ENCODE measurements at regions not wholly inside any gene's neighbourhood (a gene's known extent, or its start where the extent isn't known, plus 50 kb on each side); places are given as distances from the start of the nearest gene placed in this dataset.

GRCh38 chr21:38032082-38032801 lies 116.0 kb upstream of the KCNJ6 start:
- FAIRE-seq (no peak), ATAC-seq (no peak), DNase-seq (ENCODE audit: low read depth, low spot score) (no peak)
- ChIA-PET SMC1A (ENCODE audit: uncharacterized antibody, unreplicated experiment) (no interaction called here), POLR2A (no interaction called here), CTCF (no interaction called here), RAD21 (ENCODE audit: unreplicated experiment) (no interaction called here)
- no peak overlapping the region for H3K27ac ChIP-seq (ENCODE audit: control insufficient read depth, insufficient read depth)
- H3K9ac ChIP-seq (ENCODE audit: control insufficient read depth, insufficient read depth, low read length), result no peak overlapping the region
- no peak overlapping the region for H3K4me2 ChIP-seq (ENCODE audit: control insufficient read depth, insufficient read depth)
- BruUV-seq (replicated peaks), result no TSS peak
- H3K36me3 ChIP-seq (ENCODE audit: control insufficient read depth in 2 of 2, insufficient read depth in 2 of 2, low read length in 1 of 2), result no peaks in the 10 kb centered on the region
- H3K4me3 ChIP-seq, result no peak overlapping the region
- H3K4me1 ChIP-seq (ENCODE audit: control insufficient read depth, insufficient read depth, low read length), result no peaks in the 10 kb centered on the region
- in situ Hi-C loops (cut with MboI) (no loop called here), intact Hi-C loops (cut with micrococcal nuclease; ENCODE audit: unreplicated experiment) (no loop called here)
- no peaks in the 10 kb centered on the region for H4K20me1 ChIP-seq (ENCODE audit: control insufficient read depth, insufficient read depth)
- H2AFZ ChIP-seq (ENCODE audit: control insufficient read depth, low read depth, low read length), result no peak overlapping the region
- TF ChIP-seq SMAD1 (IDR thresholded peaks at IDR 0.05; ENCODE audit: low read depth, partially characterized antibody), result no peak
- 18% methylated on average over 4 of the region's 4 CpGs for WGBS (ENCODE audit: insufficient coverage, insufficient replicate concordance, low lambda C conversion rate, missing lambda C conversion rate)
- H3K9me3 ChIP-seq (replicated peaks; ENCODE audit: control insufficient read depth, insufficient read depth, low read length), result no peaks in the 10 kb centered on the region
- no peaks in the 10 kb centered on the region for H3K79me2 ChIP-seq (ENCODE audit: control insufficient read depth, insufficient read depth, low read length)
- H3K27me3 ChIP-seq (replicated peaks in 1 of 2; ENCODE audit: control insufficient read depth in 2 of 2, insufficient read depth in 2 of 2, low read length in 1 of 2), result no peaks in the 10 kb centered on the region

- ChIA-PET SMC1A (ENCODE audit: uncharacterized antibody, unreplicated experiment) (no interaction called here), CTCF (no interaction called here)
- 46% methylated on average over 7 of the region's 7 CpGs for WGBS (ENCODE audit: insufficient coverage, insufficient replicate concordance, low lambda C conversion rate, missing lambda C conversion rate)
Observed at GRCh38 chr21:38036016-38036415, 119.8 kb upstream of the KCNJ6 start.

More at GRCh38 chr21:38036016-38036415, 119.8 kb upstream of the KCNJ6 start:
- Histone ChIP-seq H4K20me1 (ENCODE audit: control insufficient read depth, insufficient read depth) (no peaks in the 10 kb centered on the region), H3K9ac (ENCODE audit: control insufficient read depth, insufficient read depth, low read length) (no peak overlapping the region), H3K4me1 (ENCODE audit: control insufficient read depth, insufficient read depth, low read length) (no peaks in the 10 kb centered on the region), H3K27ac (ENCODE audit: control insufficient read depth, insufficient read depth) (no peak overlapping the region), H2AFZ (ENCODE audit: control insufficient read depth, low read depth, low read length) (no peak overlapping the region), H3K79me2 (ENCODE audit: control insufficient read depth, insufficient read depth, low read length) (no peaks in the 10 kb centered on the region), H3K9me3 (replicated peaks; ENCODE audit: control insufficient read depth, insufficient read depth, low read length) (no peaks in the 10 kb centered on the region), H3K4me3 (no peak overlapping the region), H3K27me3 (replicated peaks in 1 of 2; ENCODE audit: control insufficient read depth in 2 of 2, insufficient read depth in 2 of 2, low read length in 1 of 2) (no peaks in the 10 kb centered on the region), H3K4me2 (ENCODE audit: control insufficient read depth, insufficient read depth) (no peak overlapping the region), H3K36me3 (ENCODE audit: control insufficient read depth in 2 of 2, insufficient read depth in 2 of 2, low read length in 1 of 2) (no peaks in the 10 kb centered on the region)
- in situ Hi-C loops (cut with MboI), result no loop called here
- TF ChIP-seq SREBF1 (IDR thresholded peaks at IDR 0.05; ENCODE audit: low read length), result no peak
- TF ChIP-seq FOXM1 (IDR thresholded peaks at IDR 0.05; ENCODE audit: low read depth, low read length), result no peak
- TF ChIP-seq ZNF217 (IDR thresholded peaks at IDR 0.05), result no peak
- TF ChIP-seq HSF1 (IDR thresholded peaks at IDR 0.05; ENCODE audit: low read depth, low read length), result no peak
- no peak for TF ChIP-seq PML (IDR thresholded peaks at IDR 0.05; ENCODE audit: low read length)
- TF ChIP-seq NFYA (IDR thresholded peaks at IDR 0.05; ENCODE audit: borderline replicate concordance, low read depth, low read length), result no peak
- TF ChIP-seq KLF5 (IDR thresholded peaks at IDR 0.05; ENCODE audit: partially characterized antibody), result no peak
- no peak for TF ChIP-seq ZZZ3 (IDR thresholded peaks at IDR 0.05; ENCODE audit: control insufficient read depth, insufficient read length, low read depth)
- no peak for TF ChIP-seq SMC3 (IDR thresholded peaks at IDR 0.05; ENCODE audit: borderline replicate concordance, low read length)
- TF ChIP-seq ESRRA (IDR thresholded peaks at IDR 0.05; ENCODE audit: low read length), result no peak
- TF ChIP-seq ATF2 (IDR thresholded peaks at IDR 0.05; ENCODE audit: low read length), result no peak
- no peak for TF ChIP-seq DPF2 (IDR thresholded peaks at IDR 0.05)
- RAD21 ChIA-PET (ENCODE audit: unreplicated experiment), result no interaction called here
- no peak for ATAC-seq
- POLR2A ChIA-PET, result no interaction called here
- no peak for DNase-seq (ENCODE audit: low read depth, low spot score)
- intact Hi-C loops (cut with micrococcal nuclease; ENCODE audit: unreplicated experiment), result no loop called here
- no TSS peak for BruUV-seq (replicated peaks)
- no peak for FAIRE-seq
